NCI-H748 (cell line): ENCODE measurements at regions not wholly inside any gene's neighbourhood (a gene's known extent, or its start where the extent isn't known, plus 50 kb on each side); places are given as distances from the start of the nearest gene placed in this dataset.
A peak's percentile ranks its signal among the peaks of the same experiment; 100 is the strongest.
"Not testable (repeated sequence)": the region's sequence is repeated elsewhere in the genome, so short reads cannot be mapped to it uniquely, and the experiment has no call there.

Experiments used
- DNase-seq: peaks from one replicate; lab custom pipeline; 2025; ENCODE audit not compliant: unreplicated experiment; lab: John Stamatoyannopoulos, UW

GRCh38 chr16:86072328-86073102 lies 173.6 kb downstream of the IRF8 start:
- DNase-seq, result peak; percentile 23

GRCh38 chr16:86073103-86073625 lies 174.2 kb downstream of the IRF8 start:
- DNase-seq, result no peak

GRCh38 chr16:86073763-86074493 lies 175.0 kb downstream of the IRF8 start:
- no peak for DNase-seq

DNA sequence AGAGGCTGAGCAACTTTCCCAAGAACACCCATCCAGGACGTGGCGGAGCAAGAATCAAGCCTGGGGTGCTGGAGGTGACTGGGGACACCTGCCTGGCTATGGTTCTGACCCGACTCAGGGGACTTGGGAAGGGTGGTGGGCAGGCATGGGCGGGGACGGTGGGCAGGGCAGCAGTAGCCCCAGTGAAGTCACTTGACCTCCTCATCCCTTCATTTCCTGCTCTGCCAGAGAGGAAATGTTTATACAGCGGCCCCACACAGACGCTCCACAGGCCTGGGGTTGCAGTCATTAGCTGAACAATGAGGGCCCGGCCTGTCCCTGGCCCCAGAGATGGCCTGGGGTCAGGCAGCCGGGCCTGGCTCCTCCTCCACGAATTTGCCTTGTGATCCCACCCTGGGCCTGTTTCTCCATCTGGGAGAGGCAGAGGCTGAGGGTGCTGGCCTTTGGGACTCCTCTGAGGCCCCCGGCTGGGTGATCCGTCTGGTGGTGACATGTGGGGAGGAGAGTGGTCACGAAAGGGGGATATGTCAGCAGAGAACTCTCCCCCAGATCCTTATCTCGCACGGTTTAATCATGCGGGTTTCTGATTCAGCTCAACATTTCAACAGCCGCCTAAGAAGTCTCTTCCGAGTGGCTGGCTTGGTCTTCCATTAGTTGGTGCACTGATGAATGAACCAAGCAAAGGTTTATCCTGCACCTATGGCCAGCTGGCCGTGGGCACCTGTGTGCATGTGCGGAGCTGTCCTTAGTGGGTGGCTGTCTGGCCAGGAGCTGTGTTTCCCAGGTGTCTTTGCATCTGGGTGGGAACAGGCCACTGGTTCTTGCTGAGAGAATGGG lies 175.9 kb downstream of the IRF8 start:
- DNase-seq, result no peak

GRCh38 chr16:86075488-86075785 lies 176.5 kb downstream of the IRF8 start:
- no peak for DNase-seq

GRCh38 chr16:86075839-86076440 lies 177.0 kb downstream of the IRF8 start:
- DNase-seq, result no peak

DNA sequence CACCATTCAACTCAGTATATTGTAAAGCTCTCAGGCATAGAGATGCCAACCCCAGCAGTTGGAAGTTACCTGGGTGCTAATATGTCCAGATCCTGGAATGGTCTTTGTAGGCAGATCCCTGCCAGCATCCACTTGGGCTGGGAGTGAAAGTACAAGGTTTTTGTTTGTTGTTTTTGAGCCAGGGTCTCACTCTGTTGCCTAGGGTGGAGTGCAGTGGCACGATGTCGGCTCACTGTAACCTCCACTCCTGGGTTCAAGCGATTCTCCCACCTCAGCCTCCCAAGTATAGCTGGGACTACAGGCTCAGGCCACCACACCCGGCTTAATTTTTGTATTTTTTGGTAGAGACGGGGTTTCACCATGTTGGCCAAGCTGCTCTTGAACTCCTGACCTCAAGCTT lies 177.6 kb downstream of the IRF8 start:
- DNase-seq, result no peak

- DNase-seq, result no peak
Measured at GRCh38 chr16:86077243-86077940, 178.4 kb downstream of the IRF8 start.

DNA sequence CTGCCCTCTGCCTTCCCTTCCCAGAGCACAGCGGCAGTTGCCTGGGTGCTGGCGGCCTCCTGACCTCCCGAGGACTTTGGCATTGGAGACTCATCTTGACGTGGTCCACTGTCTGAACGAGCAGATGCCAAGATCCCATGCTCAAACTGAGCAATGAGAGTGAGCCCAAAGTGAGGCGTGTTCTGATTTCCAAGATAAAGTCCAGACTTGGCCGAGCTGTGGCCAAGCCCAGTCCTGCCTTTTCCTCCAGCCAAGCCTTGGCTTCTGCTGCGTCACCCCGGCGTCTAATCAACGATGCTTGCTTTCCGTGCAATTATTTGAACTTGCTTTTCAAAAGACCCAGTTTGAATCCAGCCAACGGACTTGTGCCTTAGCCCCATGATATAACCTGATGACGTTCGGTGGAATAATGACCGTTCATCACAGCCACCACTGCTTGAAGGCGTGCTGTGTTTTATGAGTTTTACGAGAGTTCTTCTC lies 179.2 kb downstream of the IRF8 start:
- no peak for DNase-seq

GRCh38 chr16:86078711-86079110 lies 179.7 kb downstream of the IRF8 start:
- not testable (repeated sequence) for DNase-seq

GRCh38 chr16:86079255-86079885 lies 180.4 kb downstream of the IRF8 start:
- no peak for DNase-seq

DNA sequence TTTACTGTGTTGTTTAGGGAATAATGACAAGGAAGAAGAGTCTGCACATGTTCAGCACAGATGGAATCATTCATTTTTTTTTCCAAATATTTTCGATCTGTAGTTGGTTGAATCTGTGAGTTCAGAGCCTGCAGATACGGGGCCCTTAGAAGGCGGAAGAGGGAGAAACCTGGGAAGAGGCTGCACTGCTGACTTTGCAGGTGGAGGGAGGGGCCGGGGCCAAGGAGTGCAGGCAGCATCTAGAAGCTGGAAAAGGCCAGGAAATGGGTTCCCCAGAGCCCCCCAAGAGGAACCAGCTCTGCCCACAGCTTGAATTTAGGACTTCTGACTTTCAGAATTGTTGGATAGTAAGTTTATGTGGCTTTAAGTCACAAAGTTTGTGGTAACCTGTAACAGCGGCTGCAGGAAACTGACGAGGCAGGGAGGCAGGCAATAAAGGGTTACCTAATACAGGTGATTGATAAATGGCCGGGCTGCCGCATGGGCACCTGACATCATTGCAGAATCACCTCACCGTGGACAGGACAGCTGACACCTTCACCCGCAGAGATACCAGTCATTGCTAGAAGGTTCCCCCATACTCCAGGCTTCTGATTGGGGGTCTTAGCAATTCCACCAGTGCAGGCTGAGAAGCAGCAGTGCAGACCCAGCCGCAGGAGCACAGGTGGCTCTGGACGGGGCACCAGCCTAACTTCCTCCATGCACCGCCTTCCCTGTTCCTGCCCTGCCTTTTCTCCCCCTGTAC lies 181.3 kb downstream of the IRF8 start:
- DNase-seq, result no peak

DNA sequence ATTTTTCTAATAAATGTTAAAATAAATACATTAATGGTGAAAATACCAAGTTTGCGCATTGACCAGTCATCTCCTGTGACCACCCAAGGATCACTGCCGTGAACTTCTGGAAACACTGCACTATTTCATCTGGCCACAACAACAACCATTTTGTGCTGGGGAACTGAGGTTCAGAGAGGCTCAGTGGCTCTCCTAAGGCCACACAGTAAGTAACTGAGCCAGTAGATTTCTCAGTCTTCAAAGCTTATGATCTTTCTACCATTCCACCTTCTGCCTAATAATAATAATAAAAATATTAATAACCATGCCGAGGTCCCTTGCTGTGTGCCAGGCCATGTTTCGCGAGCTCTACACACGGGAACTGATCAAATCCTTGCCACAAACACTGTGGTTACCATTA lies 182.0 kb downstream of the IRF8 start:
- DNase-seq, result no peak

- no peak for DNase-seq
Measured at GRCh38 chr16:86082418-86083030, 183.6 kb downstream of the IRF8 start.

- no peak for DNase-seq
Measured at GRCh38 chr16:86083382-86084002, 184.5 kb downstream of the IRF8 start.

- DNase-seq, result no peak
Measured at GRCh38 chr16:86085161-86085611, 186.2 kb downstream of the IRF8 start.

DNA sequence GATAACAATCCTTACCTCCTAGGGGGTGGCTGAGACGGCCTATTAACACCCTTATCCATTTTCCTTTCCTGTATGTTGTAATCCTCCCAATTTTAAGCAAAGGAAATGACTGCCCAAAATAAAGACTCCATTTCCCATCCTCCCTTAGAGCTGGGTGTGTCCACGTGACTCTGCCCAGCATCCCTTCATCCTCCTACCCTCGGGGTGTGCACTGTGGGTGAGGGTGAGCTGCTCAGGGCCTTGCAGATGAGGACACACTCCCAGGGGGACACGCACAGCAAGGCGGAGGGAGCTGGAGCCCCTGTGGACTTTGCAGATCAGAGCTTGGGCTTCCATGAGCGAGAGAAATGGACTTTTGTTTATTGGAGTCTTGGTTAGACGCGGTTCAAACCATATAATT lies 186.8 kb downstream of the IRF8 start:
- no peak for DNase-seq

- DNase-seq, result no peak
Measured at GRCh38 chr16:86086471-86086870, 187.5 kb downstream of the IRF8 start.
